SJCRH30 (cell line): ENCODE measurements at regions not wholly inside any gene's neighbourhood (a gene's known extent, or its start where the extent isn't known, plus 50 kb on each side); places are given as distances from the start of the nearest gene placed in this dataset.

Experiments used
- DNase-seq, 2 experiments: peaks; one replicate each; pipeline ENCODE4 v3.0.0-alpha.2; 2015 to 2020
- H3K27ac ChIP-seq: fragments of 250-450 bp; sonication (Bioruptor Pico); 2 replicates; pipeline ENCODE4 v1.5.1; 2020; ENCODE audit warnings: mild to moderate bottlenecking, moderate library complexity
- H3K27me3 ChIP-seq: fragments of 250-450 bp; sonication (Bioruptor Pico); 2 replicates; pipeline ENCODE4 v1.5.1; 2020; ENCODE audit warnings: mild to moderate bottlenecking, moderate library complexity
- H3K36me3 ChIP-seq: fragments of 250-450 bp; sonication (Bioruptor Pico); 2 replicates; pipeline ENCODE4 v1.5.1; 2020; ENCODE audit warnings: mild to moderate bottlenecking, moderate library complexity
- H3K4me1 ChIP-seq: fragments of 250-450 bp; sonication (Bioruptor Pico); 2 replicates; pipeline ENCODE4 v1.5.1; 2020; ENCODE audit warnings: mild to moderate bottlenecking, moderate library complexity
- H3K4me3 ChIP-seq: fragments of 250-450 bp; sonication (Bioruptor Pico); 2 replicates; pipeline ENCODE4 v1.5.1; 2020; ENCODE audit warnings: mild to moderate bottlenecking, moderate library complexity
- H3K9me3 ChIP-seq: fragments of 250-450 bp; sonication (Bioruptor Pico); replicated peaks from 2 replicates; pipeline ENCODE4 v1.5.1; 2020; ENCODE audit warnings: mild to moderate bottlenecking, moderate library complexity

GRCh38 chr11:121944556-121945230 lies 171.3 kb downstream of the BLID start:
- Histone ChIP-seq H3K9me3 (0 out of 2 replicates have a peak, but pooled peaks cover 2% of the 10 kb centered on the region), H3K4me3 (no peak overlapping the region)

GRCh38 chr11:121938076-121938475 lies 177.9 kb downstream of the BLID start:
- Histone ChIP-seq H3K27ac (no peak overlapping the region), H3K9me3 (no peaks in the 10 kb centered on the region)
- no peak for DNase-seq

More at GRCh38 chr11:121944556-121945230, 171.3 kb downstream of the BLID start:
- no peak for DNase-seq
- Histone ChIP-seq H3K27ac (no peak overlapping the region), H3K36me3 (peaks cover 6% of the 10 kb centered on the region; the same call in 1 of the 2 replicates), H3K4me1 (no peaks in the 10 kb centered on the region), H3K27me3 (no peaks in the 10 kb centered on the region)

GRCh38 chr11:121936781-121937447 lies 179.1 kb downstream of the BLID start:
- Histone ChIP-seq H3K4me3 (no peak overlapping the region), H3K27ac (no peak overlapping the region), H3K4me1 (peaks cover 9% of the 10 kb centered on the region; the same call in 1 of the 2 replicates), H3K36me3 (no peaks in the 10 kb centered on the region; the same call in 1 of the 2 replicates), H3K9me3 (no peaks in the 10 kb centered on the region), H3K27me3 (no peaks in the 10 kb centered on the region)
- no peak for DNase-seq

More at GRCh38 chr11:121938076-121938475, 177.9 kb downstream of the BLID start:
- H3K4me3 ChIP-seq, result no peak overlapping the region
- no peaks in the 10 kb centered on the region for H3K27me3 ChIP-seq
- no peaks in the 10 kb centered on the region; the same call in 1 of the 2 replicates for H3K36me3 ChIP-seq
- H3K4me1 ChIP-seq, result no peaks in the 10 kb centered on the region

GRCh38 chr11:121936370-121936769 lies 179.6 kb downstream of the BLID start:
- H3K4me1 ChIP-seq, result peaks cover 13% of the 10 kb centered on the region
- no peaks in the 10 kb centered on the region; the same call in 1 of the 2 replicates for H3K36me3 ChIP-seq
- H3K27ac ChIP-seq, result no peak overlapping the region
- DNase-seq, result no peak
- H3K4me3 ChIP-seq, result no peak overlapping the region
- H3K27me3 ChIP-seq, result no peaks in the 10 kb centered on the region
- no peaks in the 10 kb centered on the region for H3K9me3 ChIP-seq

GRCh38 chr11:121933694-121934093 lies 182.3 kb downstream of the BLID start:
- H3K4me3 ChIP-seq, result no peak overlapping the region
- H3K27me3 ChIP-seq, result no peaks in the 10 kb centered on the region
- H3K27ac ChIP-seq, result no peak overlapping the region
- DNase-seq, result no peak
- H3K9me3 ChIP-seq, result no peaks in the 10 kb centered on the region
- H3K4me1 ChIP-seq, result peaks cover 23% of the 10 kb centered on the region
- H3K36me3 ChIP-seq, result no peaks in the 10 kb centered on the region; the same call in 1 of the 2 replicates

- Histone ChIP-seq H3K27ac (no peak overlapping the region), H3K4me1 (peaks cover 27% of the 10 kb centered on the region), H3K9me3 (no peaks in the 10 kb centered on the region), H3K4me3 (no peak overlapping the region), H3K36me3 (no peaks in the 10 kb centered on the region; the same call in 1 of the 2 replicates), H3K27me3 (no peaks in the 10 kb centered on the region)
- DNase-seq, result no peak
Observed at GRCh38 chr11:121933294-121933693, 182.7 kb downstream of the BLID start.

GRCh38 chr11:121932646-121933185 lies 183.3 kb downstream of the BLID start:
- H3K36me3 ChIP-seq, result no peaks in the 10 kb centered on the region; the same call in 1 of the 2 replicates
- H3K9me3 ChIP-seq, result no peaks in the 10 kb centered on the region
- H3K27ac ChIP-seq, result no peak overlapping the region

GRCh38 chr11:121931748-121932352 lies 184.2 kb downstream of the BLID start:
- H3K27ac ChIP-seq, result no peak overlapping the region
- peaks cover 32% of the 10 kb centered on the region for H3K4me1 ChIP-seq
- H3K9me3 ChIP-seq, result no peaks in the 10 kb centered on the region
- H3K27me3 ChIP-seq, result no peaks in the 10 kb centered on the region
- H3K4me3 ChIP-seq, result no peak overlapping the region
- no peak for DNase-seq
- H3K36me3 ChIP-seq, result no peaks in the 10 kb centered on the region; the same call in 1 of the 2 replicates

More at GRCh38 chr11:121932646-121933185, 183.3 kb downstream of the BLID start:
- Histone ChIP-seq H3K4me1 (peaks cover 32% of the 10 kb centered on the region), H3K4me3 (no peak overlapping the region), H3K27me3 (no peaks in the 10 kb centered on the region)
- no peak for DNase-seq

- no peak for DNase-seq
- Histone ChIP-seq H3K4me3 (no peak overlapping the region), H3K36me3 (no peaks in the 10 kb centered on the region; the same call in 1 of the 2 replicates), H3K4me1 (peaks cover 32% of the 10 kb centered on the region), H3K9me3 (no peaks in the 10 kb centered on the region), H3K27me3 (no peaks in the 10 kb centered on the region), H3K27ac (no peak overlapping the region)
Observed at GRCh38 chr11:121931121-121931520, 184.9 kb downstream of the BLID start.

- no peaks in the 10 kb centered on the region; the same call in 1 of the 2 replicates for H3K36me3 ChIP-seq
- no peaks in the 10 kb centered on the region for H3K27me3 ChIP-seq
- peak overlapping the region; percentile 61 for H3K4me3 ChIP-seq
- H3K9me3 ChIP-seq, result no peaks in the 10 kb centered on the region
- H3K27ac ChIP-seq, result peak overlapping the region; percentile 99
- peak; percentile 62 to 73 for DNase-seq
- peaks cover 32% of the 10 kb centered on the region for H3K4me1 ChIP-seq
Observed at GRCh38 chr11:121930004-121930965, 185.7 kb downstream of the BLID start.

GRCh38 chr11:121929581-121929980 lies 186.4 kb downstream of the BLID start:
- H3K4me3 ChIP-seq, result peak overlapping the region; percentile 61
- no peaks in the 10 kb centered on the region; the same call in 1 of the 2 replicates for H3K36me3 ChIP-seq
- peak; percentile 95 to 97 for DNase-seq
- H3K4me1 ChIP-seq, result peaks cover 32% of the 10 kb centered on the region
- H3K27ac ChIP-seq, result peak overlapping the region; percentile 99
- H3K9me3 ChIP-seq, result no peaks in the 10 kb centered on the region
- no peaks in the 10 kb centered on the region for H3K27me3 ChIP-seq

- no peaks in the 10 kb centered on the region for H3K27me3 ChIP-seq
- DNase-seq, result peak; percentile 56 to 69
- peak overlapping the region; percentile 99 for H3K27ac ChIP-seq
- H3K9me3 ChIP-seq, result no peaks in the 10 kb centered on the region
- H3K36me3 ChIP-seq, result no peaks in the 10 kb centered on the region; the same call in 1 of the 2 replicates
- peak overlapping the region; percentile 44 for H3K4me3 ChIP-seq
- H3K4me1 ChIP-seq, result peaks cover 32% of the 10 kb centered on the region
Observed at GRCh38 chr11:121928597-121929580, 187.1 kb downstream of the BLID start.

- no peaks in the 10 kb centered on the region; the same call in 1 of the 2 replicates for H3K36me3 ChIP-seq
- peaks cover 32% of the 10 kb centered on the region for H3K4me1 ChIP-seq
- no peaks in the 10 kb centered on the region for H3K27me3 ChIP-seq
- no peak overlapping the region for H3K4me3 ChIP-seq
- H3K9me3 ChIP-seq, result no peaks in the 10 kb centered on the region
- DNase-seq, result no peak
- peak overlapping the region; percentile 99 for H3K27ac ChIP-seq
Observed at GRCh38 chr11:121927789-121928188, 188.2 kb downstream of the BLID start.
